Mesodermal cell (in vitro differentiated cells): ENCODE measurements at regions not wholly inside any gene's neighbourhood (a gene's known extent, or its start where the extent isn't known, plus 50 kb on each side); places are given as distances from the start of the nearest gene placed in this dataset.

Experiments
- H3K27ac ChIP-seq: 2 replicates; pipeline ENCODE4 v1.7.0; 2013; ENCODE audit warnings: mild to moderate bottlenecking, low read depth, low read length, moderate library complexity; ENCODE audit not compliant: severe bottlenecking
- H3K36me3 ChIP-seq: 2 replicates; pipeline ENCODE4 v1.7.1; 2013; ENCODE audit warnings: mild to moderate bottlenecking, low read length, moderate library complexity; ENCODE audit not compliant: control insufficient read depth, insufficient read depth
- H3K4me1 ChIP-seq: one replicate; pipeline ENCODE4 v1.7.1; 2013; ENCODE audit warnings: mild to moderate bottlenecking, low read length; ENCODE audit not compliant: insufficient read depth, control insufficient read depth, poor library complexity, severe bottlenecking
- H3K4me3 ChIP-seq: 2 replicates; pipeline ENCODE4 v1.7.0; 2013; ENCODE audit warnings: low read length, control low read depth, mild to moderate bottlenecking; ENCODE audit not compliant: insufficient read depth, poor library complexity, severe bottlenecking; ENCODE audit errors: extremely low read depth
- H3K9me3 ChIP-seq: 2 replicates; pipeline ENCODE4 v1.7.1; 2013; ENCODE audit warnings: mild to moderate bottlenecking, low read length, moderate library complexity; ENCODE audit not compliant: control insufficient read depth
- WGBS, 2 experiments: methylation state at CpG; one replicate each; pipeline ENCODE4 v1.1.5; 2013; ENCODE audit warnings: missing lambda C conversion rate in 2 of 2; ENCODE audit not compliant: insufficient coverage in 2 of 2; 5-methylcytosine and 5-hydroxymethylcytosine counted together

DNA sequence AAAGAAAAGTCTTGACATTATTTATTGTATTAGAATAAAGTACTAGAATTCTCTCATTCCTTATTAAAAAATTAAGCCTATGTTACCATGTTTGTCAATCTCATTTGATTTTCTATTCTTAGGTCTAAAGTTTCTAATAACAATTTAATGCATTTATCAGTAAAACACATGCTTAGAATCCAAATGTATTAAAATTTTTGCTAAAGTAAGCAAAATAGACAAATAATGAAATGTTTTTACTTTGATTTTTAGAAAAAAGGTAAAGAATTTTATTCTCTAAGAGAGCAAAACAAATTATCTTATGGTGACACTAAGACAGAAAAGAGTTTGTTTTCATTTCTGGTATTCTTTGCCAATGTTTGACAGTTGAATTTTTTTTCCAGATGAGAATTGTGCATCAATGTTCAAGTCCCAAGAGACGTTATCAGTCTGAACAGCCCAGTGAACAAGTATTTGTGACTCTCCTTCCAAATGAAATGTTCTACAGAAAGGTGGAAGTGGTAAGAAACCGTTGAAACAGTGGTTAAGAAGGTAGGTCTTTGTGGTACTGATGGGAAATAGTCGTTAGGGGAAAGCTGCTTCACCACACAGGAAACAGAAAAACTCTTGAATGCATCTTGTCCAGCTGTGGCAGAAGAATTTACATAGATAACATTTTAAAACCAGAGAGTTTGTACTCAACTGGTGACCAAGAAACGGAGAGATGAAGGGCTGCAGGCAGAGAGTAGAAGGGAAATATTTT lies 402.5 kb downstream of the PTPRC start:
- Histone ChIP-seq H3K27ac (no peak overlapping the region), H3K4me1 (no peaks in the 10 kb centered on the region), H3K9me3 (no peaks in the 10 kb centered on the region), H3K4me3 (no peak overlapping the region), H3K36me3 (no peaks in the 10 kb centered on the region)
- WGBS, 2 experiments = 48 to 59% methylated on average over 2 to 3 of the region's 4 CpGs

DNA sequence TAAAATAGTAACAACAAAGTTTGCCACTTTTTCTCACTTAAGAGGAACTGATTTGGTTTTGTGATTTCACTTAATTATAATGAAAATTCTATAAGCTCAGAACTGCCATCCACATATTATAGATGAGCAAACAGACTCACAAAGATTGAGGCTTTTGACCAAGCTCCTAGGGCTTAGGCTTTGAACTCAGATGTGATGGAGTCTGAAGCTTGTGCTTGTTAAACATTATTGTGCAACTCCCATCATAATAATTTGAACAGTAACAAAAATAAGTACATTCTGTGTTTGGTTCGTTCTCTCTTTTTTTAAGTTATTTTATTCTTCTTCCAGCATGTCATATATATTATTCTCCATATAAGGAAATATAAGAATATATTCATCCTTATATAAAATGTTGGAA lies 403.4 kb downstream of the PTPRC start:
- no peaks in the 10 kb centered on the region for H3K9me3 ChIP-seq
- WGBS, 2 experiments = no CpG with 5 or more reads among the region's 1 CpG
- no peak overlapping the region for H3K27ac ChIP-seq
- no peaks in the 10 kb centered on the region for H3K4me1 ChIP-seq
- H3K4me3 ChIP-seq = no peak overlapping the region
- H3K36me3 ChIP-seq = no peaks in the 10 kb centered on the region

DNA sequence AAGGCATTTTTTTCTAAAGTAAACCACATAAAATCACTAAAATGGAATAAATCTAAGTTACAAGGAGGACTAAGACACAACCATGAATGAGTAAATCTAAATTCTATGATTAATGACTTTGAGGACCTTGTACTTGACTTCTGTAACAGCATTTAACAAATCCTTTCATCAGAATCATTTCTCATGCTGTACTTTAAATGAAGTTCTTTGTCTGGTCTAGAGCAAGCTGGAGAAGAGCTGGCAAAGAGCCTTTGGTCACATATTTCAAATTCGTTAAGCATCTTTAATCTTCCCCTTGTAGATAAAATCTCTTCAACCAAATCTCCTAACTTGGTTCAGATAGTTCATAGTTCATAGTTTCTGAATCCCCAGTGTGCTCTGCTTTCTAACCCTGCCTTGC lies 405.4 kb downstream of the PTPRC start:
- no CpG with 5 or more reads among the region's 1 CpG for WGBS, 2 experiments

DNA sequence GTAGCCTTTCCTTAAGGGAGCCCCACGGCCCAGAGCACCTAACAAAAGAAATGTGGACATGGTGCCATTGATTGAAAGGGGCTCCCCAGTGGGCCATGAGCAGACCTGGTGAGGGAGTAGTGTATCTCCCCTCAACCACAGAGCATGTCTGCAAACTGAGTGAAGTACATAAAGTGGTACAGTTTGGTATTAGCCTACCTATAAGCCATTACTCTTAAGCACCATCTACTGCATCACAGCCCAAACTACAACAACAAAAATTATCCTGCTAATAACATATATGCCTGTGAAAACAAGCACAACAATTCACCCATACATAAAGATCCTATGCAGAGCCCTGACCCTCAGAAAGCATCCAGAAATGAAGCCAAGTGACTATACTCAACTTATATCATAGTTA lies 407.8 kb downstream of the PTPRC start:
- no peaks in the 10 kb centered on the region for H3K4me1 ChIP-seq
- WGBS, 2 experiments = no CpG with 5 or more reads among the region's 1 CpG
- H3K4me3 ChIP-seq = no peak overlapping the region
- H3K9me3 ChIP-seq = no peaks in the 10 kb centered on the region
- H3K36me3 ChIP-seq = no peaks in the 10 kb centered on the region
- no peak overlapping the region for H3K27ac ChIP-seq

More for the DNA sequence above, 405.4 kb downstream of the PTPRC start:
- no peaks in the 10 kb centered on the region for H3K36me3 ChIP-seq
- no peaks in the 10 kb centered on the region for H3K9me3 ChIP-seq
- no peak overlapping the region for H3K4me3 ChIP-seq
- H3K27ac ChIP-seq = no peak overlapping the region
- H3K4me1 ChIP-seq = no peaks in the 10 kb centered on the region

DNA sequence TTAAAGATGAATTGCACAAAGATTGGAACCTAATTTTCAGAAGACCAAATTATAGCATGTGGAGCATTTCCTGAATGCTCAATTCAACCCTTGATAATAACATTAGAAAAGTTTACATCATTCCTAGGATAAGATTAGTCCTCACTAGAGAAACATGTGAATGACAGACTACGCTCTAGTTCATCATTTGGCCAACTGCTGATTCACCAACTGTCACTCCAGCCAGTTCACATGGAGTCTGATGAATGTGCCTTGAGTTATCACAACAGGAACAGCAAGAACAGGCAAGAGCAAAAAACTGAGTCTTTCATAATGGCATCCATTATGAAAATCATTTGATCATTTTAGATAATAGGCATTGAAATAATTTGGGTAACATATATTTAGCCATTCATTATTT lies 415.9 kb downstream of the PTPRC start:
- Histone ChIP-seq H3K4me1 (no peaks in the 10 kb centered on the region), H3K27ac (no peak overlapping the region), H3K9me3 (no peaks in the 10 kb centered on the region), H3K36me3 (no peaks in the 10 kb centered on the region), H3K4me3 (no peak overlapping the region)
- 83% methylated on average over 1 of the region's 1 CpG for WGBS, 2 experiments

DNA sequence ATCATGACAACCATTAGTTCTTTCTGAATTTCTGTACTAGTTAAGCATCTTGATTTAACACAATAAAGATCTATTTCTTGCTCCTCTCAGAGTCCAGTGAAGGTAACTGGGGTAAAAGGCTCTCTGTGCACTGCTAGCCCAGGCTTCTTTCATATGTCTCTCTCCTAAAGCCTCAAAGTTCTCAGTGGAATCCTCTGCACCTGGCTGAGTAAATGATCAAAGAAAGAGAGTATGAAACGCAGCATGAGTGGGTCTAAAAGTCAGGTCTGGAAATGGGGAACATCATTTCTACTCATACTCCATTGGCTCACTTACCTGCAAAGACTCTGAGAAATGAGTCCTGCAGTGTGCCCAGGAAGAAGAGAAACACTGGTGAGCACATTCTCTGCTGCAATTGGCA lies 418.5 kb downstream of the PTPRC start:
- no CpG with 5 or more reads among the region's 1 CpG for WGBS, 2 experiments
- Histone ChIP-seq H3K4me3 (no peak overlapping the region), H3K36me3 (no peaks in the 10 kb centered on the region), H3K27ac (no peak overlapping the region), H3K9me3 (no peaks in the 10 kb centered on the region), H3K4me1 (no peaks in the 10 kb centered on the region)

DNA sequence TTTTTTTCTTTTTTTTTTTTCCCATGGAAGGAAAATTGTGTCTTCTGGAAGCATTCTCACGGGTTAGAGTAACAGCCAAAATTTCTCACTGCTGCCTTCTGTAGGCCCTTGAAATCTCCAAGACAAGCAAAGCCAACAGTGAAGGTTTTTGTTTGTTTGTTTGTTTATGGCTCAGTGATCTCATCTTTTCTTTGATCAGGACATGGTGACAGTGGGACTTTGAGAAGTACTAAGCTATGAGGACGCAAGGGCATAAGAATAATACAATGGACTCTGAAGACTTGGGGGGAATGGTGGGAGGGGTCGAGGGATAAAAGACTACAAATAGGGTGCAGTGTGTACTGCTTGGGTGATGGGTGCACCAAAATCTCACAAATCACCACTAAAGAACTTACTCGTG lies 419.4 kb downstream of the PTPRC start:
- WGBS, 2 experiments = 80 to 100% methylated on average over 1 of the region's 4 CpGs
- no peaks in the 10 kb centered on the region for H3K4me1 ChIP-seq
- H3K9me3 ChIP-seq = no peaks in the 10 kb centered on the region
- no peak overlapping the region for H3K27ac ChIP-seq
- H3K4me3 ChIP-seq = no peak overlapping the region
- no peaks in the 10 kb centered on the region for H3K36me3 ChIP-seq

DNA sequence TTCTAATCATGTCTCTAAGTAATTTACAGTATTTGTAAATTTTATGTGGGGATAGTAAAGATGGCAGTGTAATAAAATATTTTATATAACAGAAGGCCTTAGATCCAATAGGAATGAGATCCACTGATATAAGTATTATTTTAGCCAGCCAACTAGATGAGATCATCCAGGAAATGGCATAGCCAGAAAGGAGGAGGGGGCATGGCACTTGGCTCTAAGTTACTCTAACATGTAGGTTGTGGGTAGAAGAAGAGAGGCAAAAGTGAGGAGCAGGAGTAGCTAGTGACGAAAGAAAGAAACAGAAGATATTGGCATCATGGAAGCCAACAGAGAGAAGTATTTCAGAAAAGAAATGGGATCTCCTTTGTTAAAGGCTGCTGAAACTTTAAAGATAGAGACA lies 426.1 kb downstream of the PTPRC start:
- Histone ChIP-seq H3K36me3 (no peaks in the 10 kb centered on the region), H3K4me1 (peaks cover 4% of the 10 kb centered on the region), H3K27ac (no peak overlapping the region), H3K9me3 (no peaks in the 10 kb centered on the region), H3K4me3 (no peak overlapping the region)
- WGBS, 2 experiments = 93 to 100% methylated on average over 1 of the region's 1 CpG

DNA sequence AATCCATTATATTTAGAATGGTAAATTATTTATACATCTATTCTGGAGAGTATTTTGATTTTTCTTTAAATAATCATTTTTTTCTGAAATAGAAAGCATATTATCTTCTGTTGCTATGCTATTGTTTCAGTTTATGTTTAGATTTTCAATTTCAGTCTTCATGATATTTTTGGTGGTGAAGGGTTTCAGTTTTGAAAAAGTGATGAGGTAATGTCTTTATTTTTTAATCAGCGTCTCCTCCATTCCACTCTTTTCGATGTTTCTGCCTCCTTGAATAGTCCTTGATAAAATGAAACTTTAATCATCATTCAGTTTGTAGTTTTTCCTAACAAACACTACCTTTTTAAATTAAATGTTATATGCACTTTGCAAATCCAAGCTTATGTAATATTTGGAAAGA lies 428.6 kb downstream of the PTPRC start:
- H3K36me3 ChIP-seq = no peaks in the 10 kb centered on the region
- no peak overlapping the region for H3K4me3 ChIP-seq
- WGBS, 2 experiments = no CpG with 5 or more reads among the region's 2 CpGs
- H3K9me3 ChIP-seq = no peaks in the 10 kb centered on the region
- no peak overlapping the region for H3K27ac ChIP-seq
- peaks cover 4% of the 10 kb centered on the region for H3K4me1 ChIP-seq

DNA sequence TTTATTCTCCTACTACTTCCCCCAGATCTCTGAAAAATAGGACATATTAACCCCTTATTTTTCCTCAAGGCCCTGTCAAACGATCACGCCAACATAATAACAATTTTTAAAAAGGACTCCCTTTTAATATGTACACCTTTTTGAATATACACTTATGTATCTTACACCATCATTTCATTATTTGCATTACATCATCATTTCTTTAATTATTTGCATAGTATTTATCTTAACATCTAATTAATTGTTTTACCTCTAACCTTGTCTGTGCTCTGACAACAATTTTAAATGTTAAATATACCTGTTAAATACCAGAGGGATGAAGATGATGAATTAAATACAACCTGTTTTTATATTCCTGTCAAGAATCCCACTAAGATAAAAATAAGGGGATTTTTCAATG lies 432.2 kb downstream of the PTPRC start:
- H3K4me1 ChIP-seq = no peaks in the 10 kb centered on the region
- no peak overlapping the region for H3K4me3 ChIP-seq
- no peaks in the 10 kb centered on the region for H3K9me3 ChIP-seq
- WGBS, 2 experiments = 80 to 94% methylated on average over 2 of the region's 2 CpGs
- no peak overlapping the region for H3K27ac ChIP-seq
- no peaks in the 10 kb centered on the region for H3K36me3 ChIP-seq

DNA sequence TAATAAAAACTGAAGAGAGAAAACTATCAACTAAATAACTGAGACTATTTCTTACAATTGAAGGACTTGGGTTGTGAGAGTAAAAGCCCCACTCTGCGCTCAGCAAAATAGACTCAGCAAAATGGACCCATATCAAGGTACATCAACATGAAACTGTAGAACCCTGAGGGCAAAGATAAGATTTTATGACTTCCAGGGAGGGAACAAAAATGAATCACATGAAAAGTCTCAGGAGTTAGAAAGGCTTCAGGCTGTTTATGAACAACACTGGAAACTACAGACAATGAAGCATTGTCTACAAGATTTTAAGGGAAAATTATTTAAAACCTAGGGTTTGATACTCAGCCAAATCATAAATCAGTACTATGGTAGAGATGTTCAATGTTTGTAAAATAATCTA lies 434.3 kb downstream of the PTPRC start:
- no peaks in the 10 kb centered on the region for H3K4me1 ChIP-seq
- WGBS, 2 experiments = no CpG with 5 or more reads among the region's 1 CpG
- no peak overlapping the region for H3K4me3 ChIP-seq
- H3K9me3 ChIP-seq = no peaks in the 10 kb centered on the region
- H3K27ac ChIP-seq = no peak overlapping the region
- no peaks in the 10 kb centered on the region for H3K36me3 ChIP-seq
